ENCODE measurements at regions not wholly inside any gene's neighbourhood (a gene's known extent, or its start where the extent isn't known, plus 50 kb on each side); places are given as distances from the start of the nearest gene placed in this dataset.

- Mint-ChIP-seq H3K4me3 (no peak overlapping the region), H3K4me1 (peaks cover 26% of the 10 kb centered on the region), H3K27me3 (ENCODE audit: low read depth) (peaks cover 21% of the 10 kb centered on the region), H3K36me3 (no peaks in the 10 kb centered on the region), H3K9me3 (peaks cover 4% of the 10 kb centered on the region; the same call in 1 of the 2 replicates), H3K27ac (no peak overlapping the region)
- ChIA-PET CTCF (no interaction called here), POLR2A (no interaction called here)
- ATAC-seq (no peak), DNase-seq (ENCODE audit: low spot score) (no peak)
- no peak for TF ChIP-seq MLX (CRISPR knock-in tag; IDR thresholded peaks at IDR 0.05)
- no peak for TF ChIP-seq ZNF281 (CRISPR knock-in tag; IDR thresholded peaks at IDR 0.05)
- TF ChIP-seq USF1 (CRISPR knock-in tag; IDR thresholded peaks at IDR 0.05): no peak
- TF ChIP-seq AR (CRISPR knock-in tag; IDR thresholded peaks at IDR 0.05): no peak
- TF ChIP-seq SP1 (CRISPR knock-in tag; conservative IDR thresholded peaks at IDR 0.05): no peak
- TF ChIP-seq KAT7 (CRISPR knock-in tag; IDR thresholded peaks at IDR 0.05; ENCODE audit: borderline replicate concordance): no peak
- no peak for TF ChIP-seq NR1H2 (CRISPR knock-in tag; IDR thresholded peaks at IDR 0.05)
- no peak for TF ChIP-seq CTCF (IDR thresholded peaks at IDR 0.05)
- TF ChIP-seq FOXP4 (CRISPR knock-in tag; IDR thresholded peaks at IDR 0.05): no peak
- no peak for TF ChIP-seq SMAD4 (CRISPR knock-in tag; IDR thresholded peaks at IDR 0.05)
- no peak for TF ChIP-seq STAT6 (CRISPR knock-in tag; conservative IDR thresholded peaks at IDR 0.05; ENCODE audit: low read depth)
- TF ChIP-seq FOXP1 (CRISPR knock-in tag; IDR thresholded peaks at IDR 0.05; ENCODE audit: borderline replicate concordance): no peak
- TF ChIP-seq RORB (CRISPR knock-in tag; IDR thresholded peaks at IDR 0.05): no peak
- TF ChIP-seq IRF1 (CRISPR knock-in tag; IDR thresholded peaks at IDR 0.05): no peak
- no peak for TF ChIP-seq NFYB (CRISPR knock-in tag; conservative IDR thresholded peaks at IDR 0.05; ENCODE audit: low read depth)
Observed at GRCh38 chr14:85317491-85318021, 212.4 kb upstream of the FLRT2 start.

Data from WTC11 (cell line).